Large intestine (tissue), 3 donors: ENCODE measurements at regions not wholly inside any gene's neighbourhood (a gene's known extent, or its start where the extent isn't known, plus 50 kb on each side); places are given as distances from the start of the nearest gene placed in this dataset.

Experiments
- DNase-seq, 2 donors: peaks; one replicate each; pipeline versions ENCODE4 v3.0.0 to v3.0.0-alpha.2; 2013
- H3K27ac ChIP-seq: one replicate; pipeline ENCODE4 v1.5.1; 2013; ENCODE audit warnings: low read length
- H3K27me3 ChIP-seq: 2 replicates; pipeline ENCODE4 v1.6.1; 2013; ENCODE audit warnings: low read length; ENCODE audit not compliant: control insufficient read depth, insufficient read depth
- H3K36me3 ChIP-seq: 2 replicates; pipeline ENCODE4 v1.6.1; 2013; ENCODE audit warnings: low read length; ENCODE audit not compliant: control insufficient read depth, insufficient read depth
- H3K4me1 ChIP-seq: one replicate; pipeline ENCODE4 v1.6.1; 2013; ENCODE audit warnings: low read length; ENCODE audit not compliant: control insufficient read depth, insufficient read depth
- H3K4me3 ChIP-seq: one replicate; pipeline ENCODE4 v1.5.1; 2013; ENCODE audit warnings: low read length
- H3K9me3 ChIP-seq: one replicate; pipeline ENCODE4 v1.6.1; 2013; ENCODE audit warnings: mild to moderate bottlenecking, low read depth, low read length, moderate library complexity; ENCODE audit not compliant: control insufficient read depth
- WGBS: methylation state at CpG from one replicate; pipeline ENCODE4 v1.1.5; 2013; ENCODE audit warnings: low lambda C conversion rate; ENCODE audit not compliant: insufficient coverage; 5-methylcytosine and 5-hydroxymethylcytosine counted together

DNA sequence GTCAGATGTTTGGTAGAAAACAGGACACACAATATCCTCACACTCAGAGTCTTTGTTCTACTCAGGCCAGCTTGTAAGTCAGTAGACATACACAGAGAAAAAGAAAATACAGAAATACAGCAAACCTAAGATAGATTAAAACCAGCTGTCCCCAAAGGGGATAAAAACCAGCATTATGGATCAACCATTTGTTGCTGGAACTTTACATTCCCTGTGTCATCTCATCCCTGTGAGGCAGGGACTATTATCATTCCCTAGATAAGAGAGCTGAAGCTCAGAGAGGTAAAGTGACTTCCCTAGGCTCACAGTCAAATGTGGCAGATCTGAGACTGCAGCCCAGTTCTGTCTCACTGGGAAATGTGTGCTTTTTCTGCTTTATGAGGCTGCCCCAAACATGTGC is 80.7 kb downstream of the DMRTA2 start:
- H3K36me3 ChIP-seq: no peaks in the 10 kb centered on the region
- no peaks in the 10 kb centered on the region for H3K9me3 ChIP-seq
- H3K27ac ChIP-seq: no peak overlapping the region
- DNase-seq: no peak
- peaks cover 7% of the 10 kb centered on the region for H3K27me3 ChIP-seq
- no peaks in the 10 kb centered on the region for H3K4me1 ChIP-seq
- H3K4me3 ChIP-seq: no peak overlapping the region

DNA sequence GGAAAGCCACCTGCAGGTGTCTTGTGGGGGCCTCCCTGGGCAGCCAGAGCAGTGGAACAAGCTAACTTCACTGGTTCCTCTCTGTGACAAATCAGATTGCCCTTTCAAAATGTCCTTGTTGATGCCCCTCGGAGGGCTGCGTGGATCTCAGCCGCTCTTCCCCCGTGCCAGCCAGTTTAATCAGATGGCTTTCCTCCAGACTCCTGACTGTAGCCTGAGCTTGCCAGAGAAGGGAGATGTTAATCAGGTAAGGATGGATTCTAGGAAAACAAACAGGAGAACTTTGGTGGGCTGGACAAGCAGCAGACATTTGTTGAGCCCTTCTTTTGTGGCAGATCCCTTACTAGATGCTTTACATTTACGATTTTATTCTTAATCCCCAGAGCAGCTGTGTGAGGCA is 88.2 kb downstream of the DMRTA2 start:
- no CpG with 5 or more reads among the region's 5 CpGs for WGBS
- peaks cover 5% of the 10 kb centered on the region for H3K4me1 ChIP-seq
- no peak overlapping the region for H3K27ac ChIP-seq
- H3K4me3 ChIP-seq: no peak overlapping the region
- H3K27me3 ChIP-seq: peaks cover 40% of the 10 kb centered on the region
- no peak for DNase-seq
- no peaks in the 10 kb centered on the region for H3K9me3 ChIP-seq
- H3K36me3 ChIP-seq: no peaks in the 10 kb centered on the region

DNA sequence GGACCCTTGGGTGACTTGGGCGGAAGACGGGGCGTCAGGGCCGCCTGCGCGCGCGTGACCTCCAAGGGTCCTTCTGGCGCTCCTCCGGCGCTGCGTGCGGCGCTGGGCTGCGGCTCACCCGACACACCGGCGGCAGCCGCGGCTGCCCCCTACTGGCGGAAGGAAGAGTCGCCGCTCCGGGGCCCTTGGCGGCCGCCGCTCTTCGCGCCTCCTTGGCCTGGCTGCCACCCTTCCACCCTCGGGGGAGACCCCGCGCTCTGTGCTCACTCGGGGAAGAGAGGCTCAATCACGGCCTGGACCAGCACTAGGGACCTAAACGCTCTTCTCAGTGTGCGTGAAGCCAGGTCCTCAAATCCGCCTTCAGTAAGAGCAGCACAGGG is 89.7 kb downstream of the DMRTA2 start:
- H3K27me3 ChIP-seq: peaks cover 40% of the 10 kb centered on the region
- no peaks in the 10 kb centered on the region for H3K36me3 ChIP-seq
- peaks cover 5% of the 10 kb centered on the region for H3K4me1 ChIP-seq
- H3K4me3 ChIP-seq: peak overlapping the region; percentile 35
- no peaks in the 10 kb centered on the region for H3K9me3 ChIP-seq
- WGBS: no CpG with 5 or more reads among the region's 37 CpGs
- H3K27ac ChIP-seq: no peak overlapping the region
- peak; percentile 39 to 55 for DNase-seq

DNA sequence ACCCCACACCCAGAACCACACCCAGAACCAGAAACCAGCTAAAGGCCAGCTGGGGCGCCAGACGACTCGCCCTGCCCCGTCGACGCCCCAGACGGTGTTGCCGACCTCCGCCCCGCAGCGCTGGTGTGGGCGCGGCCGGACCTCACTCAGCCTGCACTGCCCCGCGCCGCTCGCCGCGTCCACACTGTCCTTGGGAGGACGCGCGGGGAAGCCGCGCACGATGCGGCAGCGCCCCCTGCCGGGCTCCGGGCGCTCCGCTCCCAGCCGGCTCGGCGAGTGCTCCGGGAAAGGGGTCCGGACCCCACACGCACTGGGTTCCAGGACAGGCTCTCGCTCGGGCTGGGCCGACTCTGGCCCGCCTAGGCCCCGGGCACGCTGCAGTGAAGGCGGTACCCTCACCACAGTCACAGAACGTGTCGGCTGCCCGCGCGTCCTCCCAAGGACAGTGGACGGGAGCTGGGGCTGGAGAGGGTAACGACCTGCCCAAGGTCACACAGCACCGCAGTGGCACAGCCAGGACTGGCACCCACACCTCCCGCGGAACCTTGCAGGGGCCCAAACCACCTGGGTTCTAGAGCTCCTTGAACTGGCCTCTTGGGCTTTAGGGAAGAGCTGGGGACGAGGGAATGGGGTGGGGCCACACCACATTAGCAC is 90.2 kb downstream of the DMRTA2 start:
- WGBS: no CpG with 5 or more reads among the region's 56 CpGs
- Histone ChIP-seq H3K27ac (no peak overlapping the region), H3K27me3 (peaks cover 40% of the 10 kb centered on the region), H3K4me3 (peak overlapping the region; percentile 35), H3K9me3 (no peaks in the 10 kb centered on the region), H3K36me3 (no peaks in the 10 kb centered on the region), H3K4me1 (peaks cover 5% of the 10 kb centered on the region)
- peak; percentile 53 to 58 for DNase-seq

DNA sequence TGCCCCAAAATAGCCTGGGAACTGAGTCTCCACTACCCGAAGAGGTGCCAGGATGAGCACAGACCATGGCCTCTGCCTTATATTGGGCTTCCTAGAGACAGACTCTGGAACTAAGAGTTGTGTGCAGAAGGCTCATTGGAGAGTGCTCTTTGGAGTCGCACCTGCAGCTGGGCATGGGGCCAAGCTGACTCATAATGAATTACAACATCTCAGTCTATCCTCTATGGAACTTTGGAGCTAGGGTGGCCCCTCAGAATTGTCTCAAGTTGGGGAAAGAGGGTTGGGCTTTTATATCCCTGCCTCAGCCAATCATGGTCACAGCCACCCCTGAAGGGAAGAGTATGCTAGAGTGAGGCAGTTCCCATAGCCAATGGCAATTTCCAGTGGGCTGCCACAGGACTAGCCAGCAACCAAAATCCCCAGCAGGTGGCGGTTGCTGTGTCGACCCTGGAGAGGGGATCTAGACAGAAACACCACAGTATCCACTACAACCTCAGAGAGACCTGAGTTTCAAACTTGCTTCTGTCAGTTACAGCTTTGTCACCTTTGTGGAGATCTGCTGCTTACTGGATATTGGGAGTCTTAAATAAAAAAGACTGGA is 93.8 kb downstream of the DMRTA2 start:
- Histone ChIP-seq H3K4me3 (no peak overlapping the region), H3K27ac (no peak overlapping the region), H3K9me3 (no peaks in the 10 kb centered on the region), H3K36me3 (no peaks in the 10 kb centered on the region), H3K27me3 (peaks cover 34% of the 10 kb centered on the region), H3K4me1 (peaks cover 5% of the 10 kb centered on the region)
- WGBS: no CpG with 5 or more reads among the region's 4 CpGs
- DNase-seq: peak; percentile 46 to 74

DNA sequence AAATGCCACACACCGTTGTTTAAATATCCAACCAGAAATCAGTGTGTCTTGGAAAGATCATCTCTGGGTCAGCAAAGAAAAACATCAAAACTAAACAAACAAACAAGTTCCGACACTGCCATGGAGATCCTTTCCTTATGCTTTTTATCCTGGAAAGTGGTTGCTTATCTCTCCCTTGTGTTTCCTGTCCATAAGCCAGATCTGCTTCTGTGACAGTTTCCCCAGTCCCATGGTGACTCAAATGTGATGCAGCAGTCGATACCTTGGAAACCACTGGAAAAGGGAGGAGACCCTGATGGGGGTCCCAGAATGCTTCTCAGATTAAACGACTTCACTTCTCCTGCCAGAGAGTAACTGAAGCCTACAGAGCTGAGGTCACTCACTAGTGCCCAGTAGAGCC is 94.7 kb downstream of the DMRTA2 start:
- WGBS: no CpG with 5 or more reads among the region's 4 CpGs
- H3K4me1 ChIP-seq: peaks cover 5% of the 10 kb centered on the region

DNA sequence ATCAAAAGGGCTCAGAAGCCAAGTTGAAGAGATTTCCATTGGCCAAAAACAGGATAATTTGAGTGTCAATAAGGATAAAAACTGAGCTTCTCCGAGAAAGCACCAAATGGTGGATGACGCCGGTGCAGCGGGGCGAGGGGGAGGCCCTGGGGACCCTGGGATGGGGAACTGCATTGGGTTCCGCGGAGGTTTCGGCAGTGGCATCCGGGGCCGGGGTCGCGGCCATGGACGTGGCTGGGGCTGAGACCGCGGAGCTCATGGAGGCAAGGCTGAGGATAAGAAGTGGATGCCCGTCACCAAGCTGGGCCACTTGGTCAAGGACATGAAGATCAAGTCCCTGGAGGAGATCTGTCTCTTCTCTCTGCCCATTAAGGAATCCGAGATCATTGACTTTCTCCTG is 97.2 kb downstream of the DMRTA2 start:
- DNase-seq: no peak
- Histone ChIP-seq H3K4me1 (no peaks in the 10 kb centered on the region), H3K27me3 (peaks cover 4% of the 10 kb centered on the region), H3K4me3 (no peak overlapping the region), H3K36me3 (no peaks in the 10 kb centered on the region), H3K27ac (no peak overlapping the region), H3K9me3 (no peaks in the 10 kb centered on the region)
- no CpG with 5 or more reads among the region's 17 CpGs for WGBS

More for the DNA sequence above, 94.7 kb downstream of the DMRTA2 start:
- DNase-seq: no peak
- peaks cover 26% of the 10 kb centered on the region for H3K27me3 ChIP-seq
- no peaks in the 10 kb centered on the region for H3K36me3 ChIP-seq
- H3K4me3 ChIP-seq: no peak overlapping the region
- H3K27ac ChIP-seq: no peak overlapping the region
- no peaks in the 10 kb centered on the region for H3K9me3 ChIP-seq

DNA sequence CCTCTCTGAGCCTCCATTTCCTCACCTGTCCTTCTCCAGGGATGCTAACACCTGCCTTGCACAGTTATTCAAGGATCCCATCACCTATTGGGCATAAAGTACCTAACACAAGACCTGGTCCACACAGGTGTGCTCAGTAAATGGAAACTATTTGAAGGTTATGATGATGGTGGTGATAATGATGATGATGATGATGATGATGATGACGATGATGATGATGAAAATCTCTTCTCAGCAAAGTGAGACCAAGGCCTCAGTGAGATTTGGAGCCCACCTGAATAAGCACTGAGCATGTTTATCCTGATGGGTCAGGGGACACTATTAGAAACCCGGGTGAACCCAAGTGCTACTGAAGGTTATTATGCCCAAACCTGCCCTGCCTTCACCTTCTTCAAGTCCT is 100.7 kb downstream of the DMRTA2 start:
- WGBS: 46% methylated on average over 2 of the region's 2 CpGs
- Histone ChIP-seq H3K36me3 (no peaks in the 10 kb centered on the region), H3K4me3 (no peak overlapping the region), H3K27me3 (no peaks in the 10 kb centered on the region), H3K27ac (no peak overlapping the region), H3K9me3 (no peaks in the 10 kb centered on the region), H3K4me1 (no peaks in the 10 kb centered on the region)
- no peak for DNase-seq

DNA sequence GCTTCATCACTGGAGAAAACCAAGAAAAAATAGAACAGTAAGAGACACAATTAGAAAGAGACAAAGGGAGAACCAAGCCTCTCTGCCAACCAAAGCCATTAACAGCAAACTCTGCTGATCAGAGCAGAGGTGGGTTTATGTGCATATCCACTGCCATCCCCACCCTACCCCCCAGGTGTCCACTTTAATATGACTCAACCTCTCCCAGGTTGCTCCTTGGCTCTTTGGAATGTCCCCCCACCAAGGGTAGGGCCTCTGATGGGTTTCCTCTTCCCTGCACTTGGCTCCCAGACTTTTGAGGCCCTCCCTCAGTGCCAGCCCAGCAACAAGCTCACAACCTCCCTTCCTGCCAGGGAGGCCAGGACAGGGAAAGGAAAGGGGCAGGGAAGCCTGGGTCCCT is 104.8 kb downstream of the DMRTA2 start:
- Histone ChIP-seq H3K36me3 (no peaks in the 10 kb centered on the region), H3K9me3 (no peaks in the 10 kb centered on the region), H3K4me1 (no peaks in the 10 kb centered on the region), H3K27me3 (no peaks in the 10 kb centered on the region), H3K27ac (no peak overlapping the region), H3K4me3 (no peak overlapping the region)
- DNase-seq: no peak

DNA sequence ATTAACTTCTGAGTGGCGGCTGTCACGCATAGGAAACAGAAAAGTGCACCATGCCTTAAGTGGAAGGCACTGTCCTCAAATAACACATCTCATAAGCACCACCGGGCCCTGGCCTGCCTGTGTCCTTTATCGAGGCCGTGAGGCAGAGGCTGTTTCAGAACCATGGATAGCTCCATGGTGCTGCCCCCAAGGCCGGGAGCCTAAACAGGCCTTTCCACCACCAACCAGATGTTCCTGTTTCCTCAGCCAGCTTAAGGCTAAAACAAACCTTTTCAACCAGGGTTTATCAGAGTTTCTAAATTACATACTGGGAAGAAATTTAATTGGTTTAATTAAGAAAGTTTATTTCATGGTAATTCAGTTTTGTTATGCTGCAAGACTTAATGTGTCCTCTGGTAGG is 114.4 kb downstream of the DMRTA2 start:
- Histone ChIP-seq H3K4me3 (no peak overlapping the region), H3K27ac (no peak overlapping the region), H3K4me1 (no peaks in the 10 kb centered on the region), H3K27me3 (no peaks in the 10 kb centered on the region), H3K36me3 (no peaks in the 10 kb centered on the region), H3K9me3 (no peaks in the 10 kb centered on the region)
- no CpG with 5 or more reads among the region's 6 CpGs for WGBS
- DNase-seq: peak in 1 of 2 donors; percentile 29

DNA sequence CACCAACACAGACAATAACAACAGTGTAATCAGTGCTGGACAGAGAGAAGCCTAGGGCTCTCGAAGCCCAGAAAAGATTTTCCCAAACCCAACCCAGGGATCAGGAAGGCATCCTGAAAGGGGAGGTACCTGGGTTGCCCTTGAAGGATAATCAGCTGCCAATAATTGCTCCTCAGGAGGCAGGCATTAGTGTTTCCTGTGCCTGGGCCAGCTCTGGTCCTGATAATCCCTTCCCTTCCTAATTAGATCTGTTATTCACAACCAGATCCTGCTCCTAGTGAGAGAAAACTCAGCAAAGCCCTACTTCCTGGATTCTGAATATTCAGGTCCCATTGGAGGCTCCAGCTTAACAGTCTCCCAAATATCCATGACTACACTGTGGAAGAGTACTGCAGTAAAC is 117.4 kb downstream of the DMRTA2 start:
- Histone ChIP-seq H3K4me1 (no peaks in the 10 kb centered on the region), H3K4me3 (no peak overlapping the region), H3K27ac (no peak overlapping the region), H3K27me3 (no peaks in the 10 kb centered on the region), H3K36me3 (no peaks in the 10 kb centered on the region), H3K9me3 (no peaks in the 10 kb centered on the region)
- DNase-seq: no peak
- WGBS: no CpG with 5 or more reads among the region's 1 CpG
